Activated CD8-positive, alpha-beta T cell treated with anti-CD3 and anti-CD28 coated beads for 36 hours (primary cell): ENCODE measurements at regions not wholly inside any gene's neighbourhood (a gene's known extent, or its start where the extent isn't known, plus 50 kb on each side); places are given as distances from the start of the nearest gene placed in this dataset.

Experiments used
- ATAC-seq: fragments of 200-7000 bp; cut with Tn5 transposase; one replicate; pipeline ENCODE4 v1.10.0; 2021; ENCODE audit warnings: mild to moderate bottlenecking, moderate library complexity
- CTCF ChIA-PET: fragments of 350-600 bp; sonication (Branson Sonifier 250); formaldehyde crosslinking; loops from one replicate; lab custom pipeline; 2021; ENCODE audit warnings: antibody characterized with exemption; lab: Charles Lee
- POLR2A ChIA-PET: fragments of 350-600 bp; sonication (Branson Sonifier 250); formaldehyde crosslinking; loops from one replicate; lab custom pipeline; 2021; ENCODE audit warnings: antibody characterized with exemption; lab: Charles Lee
- DNase-seq: peaks from one replicate; pipeline ENCODE4 v3.0.0-alpha.2; 2020
- H3K27ac Mint-ChIP-seq: one replicate; pipeline ENCODE4 v1.8.0; 2021; ENCODE audit warnings: mild to moderate bottlenecking, mixed read lengths
- H3K27me3 Mint-ChIP-seq: one replicate; pipeline ENCODE4 v1.8.0; 2021; ENCODE audit warnings: mixed read lengths
- H3K36me3 Mint-ChIP-seq: one replicate; pipeline ENCODE4 v1.8.0; 2021; ENCODE audit warnings: low read depth, mixed read lengths
- H3K4me1 Mint-ChIP-seq: one replicate; pipeline ENCODE4 v1.8.0; 2021; ENCODE audit warnings: low read depth, mixed read lengths
- H3K4me3 Mint-ChIP-seq: one replicate; pipeline ENCODE4 v1.8.0; 2021; ENCODE audit warnings: mild to moderate bottlenecking, moderate library complexity, mixed read lengths
- H3K9me3 Mint-ChIP-seq: one replicate; pipeline ENCODE4 v1.8.0; 2021; ENCODE audit warnings: mixed read lengths
- CTCF ChIP-seq: fragments of 200-600 bp; IDR thresholded peaks from one replicate; pipeline ENCODE4 v1.8.0; 2022; ENCODE audit warnings: antibody characterized with exemption, mild to moderate bottlenecking
- intact Hi-C: fragments of 100-400 bp; cut with micrococcal nuclease; formaldehyde crosslinking; loops from one replicate; pipeline ENCODE4 v1.10.0; 2022

- H3K27me3 Mint-ChIP-seq, result peaks cover 3% of the 10 kb centered on the region
- no peak overlapping the region for H3K4me3 Mint-ChIP-seq
- no peak for TF ChIP-seq CTCF
- H3K9me3 Mint-ChIP-seq, result no peaks in the 10 kb centered on the region
- ATAC-seq (no peak), DNase-seq (no peak)
- CTCF ChIA-PET, result no interaction called here
- H3K27ac Mint-ChIP-seq, result no peak overlapping the region
- no peaks in the 10 kb centered on the region for H3K4me1 Mint-ChIP-seq
- intact Hi-C loops, result no loop called here
- POLR2A ChIA-PET, result no interaction called here
- H3K36me3 Mint-ChIP-seq, result no peaks in the 10 kb centered on the region
These were observed 76.5 kb downstream of the ARL5B start for GRCh38 chr10:18735711-18736110.

GRCh38 chr10:18737236-18737635 lies 78.0 kb downstream of the ARL5B start:
- Mint-ChIP-seq H3K27ac (no peak overlapping the region), H3K9me3 (peaks cover 3% of the 10 kb centered on the region), H3K4me3 (no peak overlapping the region), H3K4me1 (no peaks in the 10 kb centered on the region), H3K36me3 (no peaks in the 10 kb centered on the region), H3K27me3 (peaks cover 1% of the 10 kb centered on the region)
- CTCF ChIA-PET, result no interaction called here
- ATAC-seq, result no peak
- POLR2A ChIA-PET, result no interaction called here
- intact Hi-C loops, result no loop called here
- no peak for TF ChIP-seq CTCF
- no peak for DNase-seq

- Mint-ChIP-seq H3K27me3 (peaks cover 1% of the 10 kb centered on the region), H3K9me3 (peaks cover 3% of the 10 kb centered on the region), H3K36me3 (no peaks in the 10 kb centered on the region), H3K27ac (no peak overlapping the region), H3K4me1 (no peaks in the 10 kb centered on the region), H3K4me3 (no peak overlapping the region)
- CTCF ChIA-PET, result no interaction called here
- no peak for DNase-seq
- TF ChIP-seq CTCF, result no peak
- intact Hi-C loops, result no loop called here
- POLR2A ChIA-PET, result no interaction called here
- no peak for ATAC-seq
These were observed 78.6 kb downstream of the ARL5B start for GRCh38 chr10:18737841-18738240.

- no peak for DNase-seq
- H3K27me3 Mint-ChIP-seq, result peaks cover 1% of the 10 kb centered on the region
- peaks cover 3% of the 10 kb centered on the region for H3K9me3 Mint-ChIP-seq
- no peak overlapping the region for H3K4me3 Mint-ChIP-seq
- no peak for TF ChIP-seq CTCF
- POLR2A ChIA-PET, result no interaction called here
- no peak overlapping the region for H3K27ac Mint-ChIP-seq
- H3K4me1 Mint-ChIP-seq, result no peaks in the 10 kb centered on the region
- CTCF ChIA-PET, result no interaction called here
- no peaks in the 10 kb centered on the region for H3K36me3 Mint-ChIP-seq
- no peak for ATAC-seq
- intact Hi-C loops, result no loop called here
These were observed 79.6 kb downstream of the ARL5B start for GRCh38 chr10:18738835-18739234.

- CTCF ChIA-PET, result no interaction called here
- no peak for DNase-seq
These were observed 84.7 kb downstream of the ARL5B start for GRCh38 chr10:18743926-18744325.

More at GRCh38 chr10:18743926-18744325, 84.7 kb downstream of the ARL5B start:
- Mint-ChIP-seq H3K27me3 (peaks cover 1% of the 10 kb centered on the region), H3K9me3 (peaks cover 9% of the 10 kb centered on the region), H3K4me3 (no peak overlapping the region), H3K27ac (no peak overlapping the region), H3K4me1 (no peaks in the 10 kb centered on the region), H3K36me3 (no peaks in the 10 kb centered on the region)
- POLR2A ChIA-PET, result no interaction called here
- intact Hi-C loops, result no loop called here
- no peak for ATAC-seq
- no peak for TF ChIP-seq CTCF
